ENCODE measurements at regions not wholly inside any gene's neighbourhood (a gene's known extent, or its start where the extent isn't known, plus 50 kb on each side); places are given as distances from the start of the nearest gene placed in this dataset.

- Histone ChIP-seq H3K27me3 (ENCODE audit: control insufficient read depth, insufficient read depth, low read length) (no peaks in the 10 kb centered on the region), H3K36me3 (ENCODE audit: control insufficient read depth, insufficient read depth, low read length) (no peaks in the 10 kb centered on the region), H3K9me3 (ENCODE audit: control insufficient read depth, insufficient read depth, low read length) (no peaks in the 10 kb centered on the region), H3K4me3 (ENCODE audit: low read length) (no peak overlapping the region), H3K27ac (ENCODE audit: low read length) (no peak overlapping the region), H3K4me1 (ENCODE audit: control insufficient read depth, insufficient read depth, low read length) (no peaks in the 10 kb centered on the region)
- DNase-seq (ENCODE audit: low read depth, low spot score): no peak
- WGBS (ENCODE audit: insufficient coverage, insufficient read length): no CpG with 5 or more reads among the region's 1 CpG
Observed at GRCh38 chr5:158487156-158487555, 612.6 kb downstream of the EBF1 start.

DNA sequence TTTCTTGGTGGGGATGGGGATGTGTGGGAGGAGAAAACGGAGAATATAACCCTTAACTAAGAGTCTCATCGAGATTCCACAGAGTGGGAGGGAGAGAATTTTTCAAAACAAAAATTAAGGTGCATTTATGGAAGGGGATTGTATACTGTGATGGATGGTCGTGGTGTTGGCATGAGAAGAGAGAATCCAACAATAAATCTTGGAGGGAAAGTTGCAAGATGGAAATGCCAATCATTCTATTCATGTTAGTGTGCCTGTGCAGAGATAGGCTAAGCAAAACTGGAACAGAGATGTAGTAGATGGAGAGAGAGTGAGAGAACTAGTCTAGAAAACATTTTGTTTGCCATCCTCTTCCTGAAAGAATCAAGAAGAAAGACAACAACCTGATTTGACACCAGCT, 613.1 kb downstream of the EBF1 start:
- Histone ChIP-seq H3K4me3 (ENCODE audit: low read length) (no peak overlapping the region), H3K9me3 (ENCODE audit: control insufficient read depth, insufficient read depth, low read length) (no peaks in the 10 kb centered on the region), H3K27me3 (ENCODE audit: control insufficient read depth, insufficient read depth, low read length) (no peaks in the 10 kb centered on the region), H3K27ac (ENCODE audit: low read length) (no peak overlapping the region), H3K36me3 (ENCODE audit: control insufficient read depth, insufficient read depth, low read length) (no peaks in the 10 kb centered on the region), H3K4me1 (ENCODE audit: control insufficient read depth, insufficient read depth, low read length) (no peaks in the 10 kb centered on the region)
- WGBS (ENCODE audit: insufficient coverage, insufficient read length): no CpG with 5 or more reads among the region's 3 CpGs
- no peak for DNase-seq (ENCODE audit: low read depth, low spot score)

- no peaks in the 10 kb centered on the region for H3K4me1 ChIP-seq (ENCODE audit: control insufficient read depth, insufficient read depth, low read length)
- H3K27ac ChIP-seq (ENCODE audit: low read length): no peak overlapping the region
- no CpG with 5 or more reads among the region's 6 CpGs for WGBS (ENCODE audit: insufficient coverage, insufficient read length)
- H3K9me3 ChIP-seq (ENCODE audit: control insufficient read depth, insufficient read depth, low read length): no peaks in the 10 kb centered on the region
- no peaks in the 10 kb centered on the region for H3K36me3 ChIP-seq (ENCODE audit: control insufficient read depth, insufficient read depth, low read length)
- no peaks in the 10 kb centered on the region for H3K27me3 ChIP-seq (ENCODE audit: control insufficient read depth, insufficient read depth, low read length)
- H3K4me3 ChIP-seq (ENCODE audit: low read length): no peak overlapping the region
- no peak for DNase-seq (ENCODE audit: low read depth, low spot score)
Observed at GRCh38 chr5:158485604-158486081, 614.1 kb downstream of the EBF1 start.

GRCh38 chr5:158485047-158485446, 614.7 kb downstream of the EBF1 start:
- Histone ChIP-seq H3K4me1 (ENCODE audit: control insufficient read depth, insufficient read depth, low read length) (no peaks in the 10 kb centered on the region), H3K27me3 (ENCODE audit: control insufficient read depth, insufficient read depth, low read length) (no peaks in the 10 kb centered on the region)

DNA sequence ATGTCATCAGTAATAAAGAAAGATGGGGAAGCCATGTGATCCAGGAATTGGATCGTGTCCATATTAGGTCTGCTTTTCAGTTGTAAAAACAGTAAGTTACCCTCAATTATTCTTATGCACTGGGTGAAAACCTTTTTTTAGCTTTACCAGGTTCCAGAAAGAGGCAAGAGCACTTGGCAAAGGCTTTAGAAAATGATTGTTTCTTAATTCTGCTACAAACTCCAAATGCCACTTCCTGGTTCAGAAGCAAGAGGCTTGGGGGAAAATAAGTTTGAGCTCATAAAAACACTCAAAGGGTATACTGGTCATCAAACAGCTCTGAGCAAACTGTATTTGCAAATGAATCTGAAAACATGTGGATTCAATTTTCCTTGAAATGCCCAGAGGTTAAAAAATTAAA, 615.6 kb downstream of the EBF1 start:
- WGBS (ENCODE audit: insufficient coverage, insufficient read length): no CpG with 5 or more reads among the region's 1 CpG
- Histone ChIP-seq H3K27ac (ENCODE audit: low read length) (no peak overlapping the region), H3K4me3 (ENCODE audit: low read length) (no peak overlapping the region), H3K36me3 (ENCODE audit: control insufficient read depth, insufficient read depth, low read length) (no peaks in the 10 kb centered on the region), H3K4me1 (ENCODE audit: control insufficient read depth, insufficient read depth, low read length) (no peaks in the 10 kb centered on the region), H3K27me3 (ENCODE audit: control insufficient read depth, insufficient read depth, low read length) (no peaks in the 10 kb centered on the region), H3K9me3 (ENCODE audit: control insufficient read depth, insufficient read depth, low read length) (no peaks in the 10 kb centered on the region)
- DNase-seq (ENCODE audit: low read depth, low spot score): no peak

More at GRCh38 chr5:158485047-158485446, 614.7 kb downstream of the EBF1 start:
- no peak overlapping the region for H3K4me3 ChIP-seq (ENCODE audit: low read length)
- DNase-seq (ENCODE audit: low read depth, low spot score): no peak
- H3K9me3 ChIP-seq (ENCODE audit: control insufficient read depth, insufficient read depth, low read length): no peaks in the 10 kb centered on the region
- whole genome bisulfite sequencing (ENCODE audit: insufficient coverage, insufficient read length): no CpG with 5 or more reads among the region's 10 CpGs
- H3K27ac ChIP-seq (ENCODE audit: low read length): no peak overlapping the region
- no peaks in the 10 kb centered on the region for H3K36me3 ChIP-seq (ENCODE audit: control insufficient read depth, insufficient read depth, low read length)

DNA sequence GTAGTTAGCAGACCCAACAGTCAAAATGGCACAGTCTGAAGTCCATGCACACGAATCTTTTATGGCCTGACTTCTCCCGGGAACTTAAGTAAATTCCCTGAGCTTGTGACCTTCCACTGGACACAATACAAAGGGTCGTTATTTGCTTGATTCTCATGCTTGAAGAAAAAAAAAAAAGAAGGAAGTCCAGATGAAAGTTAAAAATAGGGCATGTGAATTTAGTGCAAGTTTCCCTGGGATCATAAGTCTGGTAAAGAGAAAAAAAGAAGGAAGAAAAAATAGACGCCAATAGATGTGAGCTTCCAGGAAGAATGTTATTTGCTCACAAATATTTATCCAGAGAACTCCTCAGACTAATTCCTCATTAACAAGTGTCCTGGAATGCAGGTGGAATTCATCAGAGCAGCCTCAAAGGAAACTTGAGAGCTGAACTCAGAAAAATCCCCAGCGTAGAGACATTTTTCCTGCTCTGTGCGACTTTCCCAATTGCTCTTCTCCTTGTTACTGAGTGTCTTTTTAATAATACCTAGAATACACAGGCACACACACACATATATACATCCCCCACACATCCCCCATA, 616.3 kb downstream of the EBF1 start:
- no peaks in the 10 kb centered on the region for H3K36me3 ChIP-seq (ENCODE audit: control insufficient read depth, insufficient read depth, low read length)
- H3K9me3 ChIP-seq (ENCODE audit: control insufficient read depth, insufficient read depth, low read length): no peaks in the 10 kb centered on the region
- WGBS (ENCODE audit: insufficient coverage, insufficient read length): no CpG with 5 or more reads among the region's 6 CpGs
- H3K27ac ChIP-seq (ENCODE audit: low read length): no peak overlapping the region
- DNase-seq (ENCODE audit: low read depth, low spot score): no peak
- H3K27me3 ChIP-seq (ENCODE audit: control insufficient read depth, insufficient read depth, low read length): no peaks in the 10 kb centered on the region
- no peaks in the 10 kb centered on the region for H3K4me1 ChIP-seq (ENCODE audit: control insufficient read depth, insufficient read depth, low read length)
- no peak overlapping the region for H3K4me3 ChIP-seq (ENCODE audit: low read length)

GRCh38 chr5:158482125-158482524, 617.6 kb downstream of the EBF1 start:
- H3K36me3 ChIP-seq (ENCODE audit: control insufficient read depth, insufficient read depth, low read length): no peaks in the 10 kb centered on the region
- DNase-seq (ENCODE audit: low read depth, low spot score): no peak
- no peak overlapping the region for H3K4me3 ChIP-seq (ENCODE audit: low read length)
- H3K9me3 ChIP-seq (ENCODE audit: control insufficient read depth, insufficient read depth, low read length): no peaks in the 10 kb centered on the region
- H3K4me1 ChIP-seq (ENCODE audit: control insufficient read depth, insufficient read depth, low read length): no peaks in the 10 kb centered on the region
- H3K27me3 ChIP-seq (ENCODE audit: control insufficient read depth, insufficient read depth, low read length): no peaks in the 10 kb centered on the region
- no peak overlapping the region for H3K27ac ChIP-seq (ENCODE audit: low read length)
- no CpG with 5 or more reads among the region's 2 CpGs for WGBS (ENCODE audit: insufficient coverage, insufficient read length)

DNA sequence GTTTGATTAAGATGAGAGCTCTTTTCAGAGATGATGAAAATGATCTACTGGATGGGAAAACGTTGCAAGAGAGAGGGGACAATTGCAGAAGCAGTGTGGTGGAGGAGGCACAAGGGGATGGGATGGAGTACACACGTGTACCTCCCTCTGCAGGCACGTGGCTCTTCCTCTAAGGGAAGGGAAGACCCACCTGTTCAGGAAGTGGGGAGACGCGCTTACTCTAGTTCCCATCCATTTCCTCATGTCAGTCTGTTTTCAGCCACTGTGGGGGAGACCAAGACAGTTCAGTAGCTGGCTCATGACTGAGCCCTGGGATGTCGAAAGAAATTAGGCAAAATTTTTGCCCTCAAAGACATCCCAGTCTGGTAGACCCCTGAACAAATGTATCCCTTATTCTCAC, 619.2 kb upstream of the CLINT1 start:
- Histone ChIP-seq H3K27me3 (ENCODE audit: control insufficient read depth, insufficient read depth, low read length) (no peaks in the 10 kb centered on the region), H3K9me3 (ENCODE audit: control insufficient read depth, insufficient read depth, low read length) (no peaks in the 10 kb centered on the region), H3K4me1 (ENCODE audit: control insufficient read depth, insufficient read depth, low read length) (no peaks in the 10 kb centered on the region), H3K27ac (ENCODE audit: low read length) (no peak overlapping the region), H3K36me3 (ENCODE audit: control insufficient read depth, insufficient read depth, low read length) (no peaks in the 10 kb centered on the region), H3K4me3 (ENCODE audit: low read length) (no peak overlapping the region)
- no peak for DNase-seq (ENCODE audit: low read depth, low spot score)
- WGBS (ENCODE audit: insufficient coverage, insufficient read length): no CpG with 5 or more reads among the region's 6 CpGs

DNA sequence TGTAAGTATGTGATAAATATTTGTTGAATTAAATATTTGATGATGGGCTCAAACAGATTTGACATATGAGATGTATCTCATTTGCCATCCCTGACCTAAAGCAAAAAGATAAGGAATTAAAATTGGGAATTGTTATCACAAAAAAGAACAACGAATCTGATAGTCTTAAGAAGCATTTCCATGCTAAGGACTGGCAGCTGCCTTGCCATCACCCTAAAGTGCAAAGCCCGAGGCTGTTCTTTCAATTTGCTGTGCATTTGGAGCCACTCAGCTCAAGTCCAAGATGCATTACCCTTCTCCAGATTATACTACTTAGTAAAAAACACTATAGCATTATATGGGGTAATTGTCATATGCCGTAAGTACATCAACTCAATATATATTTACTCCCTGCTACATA, 618.3 kb upstream of the CLINT1 start:
- H3K27me3 ChIP-seq (ENCODE audit: control insufficient read depth, insufficient read depth, low read length): no peaks in the 10 kb centered on the region
- WGBS (ENCODE audit: insufficient coverage, insufficient read length): no CpG with 5 or more reads among the region's 3 CpGs
- DNase-seq (ENCODE audit: low read depth, low spot score): no peak
- H3K4me3 ChIP-seq (ENCODE audit: low read length): no peak overlapping the region
- H3K27ac ChIP-seq (ENCODE audit: low read length): no peak overlapping the region
- no peaks in the 10 kb centered on the region for H3K36me3 ChIP-seq (ENCODE audit: control insufficient read depth, insufficient read depth, low read length)
- no peaks in the 10 kb centered on the region for H3K4me1 ChIP-seq (ENCODE audit: control insufficient read depth, insufficient read depth, low read length)
- no peaks in the 10 kb centered on the region for H3K9me3 ChIP-seq (ENCODE audit: control insufficient read depth, insufficient read depth, low read length)

GRCh38 chr5:158473016-158473635, 614.2 kb upstream of the CLINT1 start:
- Histone ChIP-seq H3K9me3 (ENCODE audit: control insufficient read depth, insufficient read depth, low read length) (no peaks in the 10 kb centered on the region), H3K4me1 (ENCODE audit: control insufficient read depth, insufficient read depth, low read length) (no peaks in the 10 kb centered on the region; the same call in 1 of the 2 replicates)
- WGBS (ENCODE audit: insufficient coverage, insufficient read length): no CpG with 5 or more reads among the region's 4 CpGs

GRCh38 chr5:158471535-158471924, 612.6 kb upstream of the CLINT1 start:
- no peak overlapping the region for H3K27ac ChIP-seq (ENCODE audit: low read length)
- WGBS (ENCODE audit: insufficient coverage, insufficient read length): no CpG with 5 or more reads among the region's 2 CpGs
- H3K9me3 ChIP-seq (ENCODE audit: control insufficient read depth, insufficient read depth, low read length): no peaks in the 10 kb centered on the region
- H3K4me3 ChIP-seq (ENCODE audit: low read length): no peak overlapping the region
- H3K27me3 ChIP-seq (ENCODE audit: control insufficient read depth, insufficient read depth, low read length): no peaks in the 10 kb centered on the region
- H3K4me1 ChIP-seq (ENCODE audit: control insufficient read depth, insufficient read depth, low read length): no peaks in the 10 kb centered on the region; the same call in 1 of the 2 replicates
- no peaks in the 10 kb centered on the region for H3K36me3 ChIP-seq (ENCODE audit: control insufficient read depth, insufficient read depth, low read length)
- DNase-seq (ENCODE audit: low read depth, low spot score): no peak

More at GRCh38 chr5:158473016-158473635, 614.2 kb upstream of the CLINT1 start:
- no peak overlapping the region for H3K27ac ChIP-seq (ENCODE audit: low read length)
- no peaks in the 10 kb centered on the region for H3K27me3 ChIP-seq (ENCODE audit: control insufficient read depth, insufficient read depth, low read length)
- no peak overlapping the region for H3K4me3 ChIP-seq (ENCODE audit: low read length)
- DNase-seq (ENCODE audit: low read depth, low spot score): no peak
- H3K36me3 ChIP-seq (ENCODE audit: control insufficient read depth, insufficient read depth, low read length): no peaks in the 10 kb centered on the region

Data from iPS DF 6.9 (cell line).